AG10803 (cell line): ENCODE measurements at regions not wholly inside any gene's neighbourhood (a gene's known extent, or its start where the extent isn't known, plus 50 kb on each side); places are given as distances from the start of the nearest gene placed in this dataset.

Source experiments
- DNase-seq: peaks from one replicate; pipeline ENCODE4 v3.0.0; 2010; ENCODE audit warnings: low read depth
- H3K4me3 ChIP-seq: 2 replicates; pipeline ENCODE4 v1.5.1; 2011; ENCODE audit warnings: mild to moderate bottlenecking, low read length, control low read depth
- CTCF ChIP-seq: conservative IDR thresholded peaks from 2 replicates; pipeline ENCODE4 v1.5.1; 2011; ENCODE audit warnings: mild to moderate bottlenecking, low read length, control low read depth, inconsistent platforms

GRCh38 chr1:212495766-212496494 is 63.2 kb downstream of the NENF start:
- no peak for DNase-seq
- H3K4me3 ChIP-seq: no peak overlapping the region
- TF ChIP-seq CTCF: no peak

- TF ChIP-seq CTCF: no peak
- DNase-seq: no peak
These were observed 64.0 kb downstream of the NENF start for GRCh38 chr1:212496682-212497081.

GRCh38 chr1:212497553-212497952 is 64.8 kb downstream of the NENF start:
- no peak for DNase-seq
- H3K4me3 ChIP-seq: no peak overlapping the region
- TF ChIP-seq CTCF: no peak

More at GRCh38 chr1:212496682-212497081, 64.0 kb downstream of the NENF start:
- H3K4me3 ChIP-seq: no peak overlapping the region

- H3K4me3 ChIP-seq: no peak overlapping the region
- peak; percentile 38 for DNase-seq
- no peak for TF ChIP-seq CTCF
These were observed 65.7 kb downstream of the NENF start for GRCh38 chr1:212498283-212499040.

- TF ChIP-seq CTCF: no peak
- no peak for DNase-seq
- no peak overlapping the region for H3K4me3 ChIP-seq
These were observed 67.6 kb downstream of the NENF start for GRCh38 chr1:212500351-212500750.

GRCh38 chr1:212500983-212501382 is 68.3 kb downstream of the NENF start:
- DNase-seq: no peak
- TF ChIP-seq CTCF: no peak
- H3K4me3 ChIP-seq: no peak overlapping the region

GRCh38 chr1:212503714-212504113 is 71.0 kb downstream of the NENF start:
- DNase-seq: no peak
- no peak for TF ChIP-seq CTCF
- no peak overlapping the region for H3K4me3 ChIP-seq
